ENCODE measurements at regions not wholly inside any gene's neighbourhood (a gene's known extent, or its start where the extent isn't known, plus 50 kb on each side); places are given as distances from the start of the nearest gene placed in this dataset.

- POLR2A ChIA-PET: no interaction called here
- intact Hi-C loops (cut with micrococcal nuclease): no loop called here
- ATAC-seq (no peak), DNase-seq (no peak)
- no peaks in the 10 kb centered on the region for H3K27me3 Mint-ChIP-seq
- TF ChIP-seq, protein P1, sequence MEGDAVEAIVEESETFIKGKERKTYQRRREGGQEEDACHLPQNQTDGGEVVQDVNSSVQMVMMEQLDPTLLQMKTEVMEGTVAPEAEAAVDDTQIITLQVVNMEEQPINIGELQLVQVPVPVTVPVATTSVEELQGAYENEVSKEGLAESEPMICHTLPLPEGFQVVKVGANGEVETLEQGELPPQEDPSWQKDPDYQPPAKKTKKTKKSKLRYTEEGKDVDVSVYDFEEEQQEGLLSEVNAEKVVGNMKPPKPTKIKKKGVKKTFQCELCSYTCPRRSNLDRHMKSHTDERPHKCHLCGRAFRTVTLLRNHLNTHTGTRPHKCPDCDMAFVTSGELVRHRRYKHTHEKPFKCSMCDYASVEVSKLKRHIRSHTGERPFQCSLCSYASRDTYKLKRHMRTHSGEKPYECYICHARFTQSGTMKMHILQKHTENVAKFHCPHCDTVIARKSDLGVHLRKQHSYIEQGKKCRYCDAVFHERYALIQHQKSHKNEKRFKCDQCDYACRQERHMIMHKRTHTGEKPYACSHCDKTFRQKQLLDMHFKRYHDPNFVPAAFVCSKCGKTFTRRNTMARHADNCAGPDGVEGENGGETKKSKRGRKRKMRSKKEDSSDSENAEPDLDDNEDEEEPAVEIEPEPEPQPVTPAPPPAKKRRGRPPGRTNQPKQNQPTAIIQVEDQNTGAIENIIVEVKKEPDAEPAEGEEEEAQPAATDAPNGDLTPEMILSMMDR (IDR thresholded peaks at IDR 0.05): no peak
- no peaks in the 10 kb centered on the region for H3K36me3 Mint-ChIP-seq (ENCODE audit: low read depth)
- H3K4me1 Mint-ChIP-seq (ENCODE audit: low read depth): no peaks in the 10 kb centered on the region
- H3K27ac Mint-ChIP-seq: no peak overlapping the region
- CTCF ChIA-PET: no interaction called here
- peaks cover 4% of the 10 kb centered on the region for H3K9me3 Mint-ChIP-seq
- H3K4me3 Mint-ChIP-seq: no peak overlapping the region
Measured at GRCh38 chr5:99900302-99900852, 634.8 kb upstream of the FAM174A start.

- no peaks in the 10 kb centered on the region for H3K4me1 Mint-ChIP-seq (ENCODE audit: low read depth)
- H3K27me3 Mint-ChIP-seq: no peaks in the 10 kb centered on the region
- ChIA-PET POLR2A (no interaction called here), CTCF (no interaction called here)
- no peaks in the 10 kb centered on the region for H3K9me3 Mint-ChIP-seq
- no peak overlapping the region for H3K4me3 Mint-ChIP-seq
- ATAC-seq (no peak), DNase-seq (no peak)
- H3K27ac Mint-ChIP-seq: no peak overlapping the region
- TF ChIP-seq, protein P1 (IDR thresholded peaks at IDR 0.05): no peak
- intact Hi-C loops (cut with micrococcal nuclease): no loop called here
- H3K36me3 Mint-ChIP-seq (ENCODE audit: low read depth): no peaks in the 10 kb centered on the region
Measured at GRCh38 chr5:99879791-99880511, 655.2 kb upstream of the FAM174A start.

- Mint-ChIP-seq H3K27me3 (no peaks in the 10 kb centered on the region), H3K9me3 (no peaks in the 10 kb centered on the region), H3K36me3 (ENCODE audit: low read depth) (no peaks in the 10 kb centered on the region), H3K27ac (no peak overlapping the region), H3K4me1 (ENCODE audit: low read depth) (no peaks in the 10 kb centered on the region), H3K4me3 (no peak overlapping the region)
- POLR2A ChIA-PET: no interaction called here
- DNase-seq: no peak
- TF ChIP-seq, protein P1 (IDR thresholded peaks at IDR 0.05): no peak
- intact Hi-C loops (cut with micrococcal nuclease): no loop called here
- CTCF ChIA-PET: no interaction called here
- ATAC-seq: no peak
Measured at GRCh38 chr5:99878830-99879229, 656.3 kb upstream of the FAM174A start.

GRCh38 chr5:99866740-99867139, 668.4 kb upstream of the FAM174A start:
- POLR2A ChIA-PET: no interaction called here
- Mint-ChIP-seq H3K9me3 (peaks cover 4% of the 10 kb centered on the region), H3K4me3 (no peak overlapping the region), H3K27ac (no peak overlapping the region), H3K27me3 (no peaks in the 10 kb centered on the region), H3K36me3 (ENCODE audit: low read depth) (no peaks in the 10 kb centered on the region), H3K4me1 (ENCODE audit: low read depth) (no peaks in the 10 kb centered on the region)
- CTCF ChIA-PET: no interaction called here
- DNase-seq: no peak
- intact Hi-C loops (cut with micrococcal nuclease): no loop called here
- ATAC-seq: no peak
- TF ChIP-seq, protein P1 (IDR thresholded peaks at IDR 0.05): no peak

DNA sequence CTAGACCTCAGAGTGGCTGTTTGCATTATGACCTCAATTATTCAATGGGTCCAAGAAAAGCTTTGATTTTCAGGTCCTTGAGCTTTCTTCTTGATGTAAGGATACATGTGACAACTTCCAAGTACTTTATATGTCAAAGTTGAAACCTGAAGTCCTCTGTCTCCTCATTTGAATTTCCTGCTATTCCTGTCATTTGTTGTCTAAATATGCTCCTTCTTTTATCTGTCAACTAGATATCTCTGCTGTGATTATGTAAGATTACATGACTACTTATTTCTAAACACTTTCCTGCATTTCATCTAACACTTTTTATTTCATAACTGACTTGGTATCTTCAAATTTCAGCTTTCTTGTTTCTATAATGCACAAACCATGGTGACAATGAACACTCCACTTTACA, 670.0 kb upstream of the FAM174A start:
- H3K36me3 Mint-ChIP-seq (ENCODE audit: low read depth): no peaks in the 10 kb centered on the region
- ATAC-seq: no peak
- CTCF ChIA-PET: no interaction called here
- intact Hi-C loops (cut with micrococcal nuclease): no loop called here
- H3K4me1 Mint-ChIP-seq (ENCODE audit: low read depth): no peaks in the 10 kb centered on the region
- H3K27me3 Mint-ChIP-seq: no peaks in the 10 kb centered on the region
- no peak overlapping the region for H3K27ac Mint-ChIP-seq
- H3K4me3 Mint-ChIP-seq: no peak overlapping the region
- peaks cover 3% of the 10 kb centered on the region for H3K9me3 Mint-ChIP-seq
- POLR2A ChIA-PET: no interaction called here
- TF ChIP-seq, protein P1 (IDR thresholded peaks at IDR 0.05): no peak
- DNase-seq: no peak

Measured in activated CD8-positive, alpha-beta T cell treated with anti-CD3 and anti-CD28 coated beads for 36 hours (primary cell).